OCI-LY1 (cell line): ENCODE measurements at regions not wholly inside any gene's neighbourhood (a gene's known extent, or its start where the extent isn't known, plus 50 kb on each side); places are given as distances from the start of the nearest gene placed in this dataset.

ENCODE experiments used
- CTCF ChIP-seq: fragments of 200-600 bp; sonication (generic), shearing (Covaris generic); IDR thresholded peaks from 2 replicates; pipeline ENCODE4 v1.5.1; 2017; ENCODE audit warnings: mild to moderate bottlenecking, antibody characterized with exemption, low read length, moderate library complexity, mixed read lengths
- EZH2 ChIP-seq: fragments of 200-600 bp; sonication (generic), shearing (Covaris generic); IDR thresholded peaks from 2 replicates; pipeline ENCODE4 v1.8.0; 2017; ENCODE audit warnings: borderline replicate concordance, mixed run types, mild to moderate bottlenecking, antibody characterized with exemption, low read length, moderate library complexity, mixed read lengths

- TF ChIP-seq EZH2 (no peak), CTCF (no peak)
These were observed 184.9 kb downstream of the CAPZA3 start for GRCh38 chr12:18922851-18923250.
